ENCODE measurements at regions not wholly inside any gene's neighbourhood (a gene's known extent, or its start where the extent isn't known, plus 50 kb on each side); places are given as distances from the start of the nearest gene placed in this dataset.

GRCh38 chr7:17118412-17118811 is 180.0 kb upstream of the AHR start:
- Histone ChIP-seq H3K4me1 (no peaks in the 10 kb centered on the region), H3K27me3 (no peaks in the 10 kb centered on the region), H3K27ac (no peak overlapping the region), H3K9me3 (no peaks in the 10 kb centered on the region), H3K36me3 (no peaks in the 10 kb centered on the region), H3K4me3 (no peak overlapping the region)
- TF ChIP-seq POLR2A (IDR thresholded peaks at IDR 0.05) (no peak), CTCF (IDR thresholded peaks at IDR 0.05) (no peak), POLR2AphosphoS5 (IDR thresholded peaks at IDR 0.05; ENCODE audit: insufficient read depth in 1 of 2, low read depth in 1 of 2) (no peak)
- no peak for DNase-seq (ENCODE audit: extremely low spot score in 2 of 2)
- intact Hi-C loops (cut with DNase I), result no loop called here

- Histone ChIP-seq H3K4me1 (no peaks in the 10 kb centered on the region), H3K27ac (no peak overlapping the region), H3K27me3 (no peaks in the 10 kb centered on the region), H3K4me3 (no peak overlapping the region), H3K36me3 (no peaks in the 10 kb centered on the region), H3K9me3 (no peaks in the 10 kb centered on the region)
- DNase-seq (ENCODE audit: extremely low spot score in 2 of 2), result no peak
- TF ChIP-seq CTCF (IDR thresholded peaks at IDR 0.05), result no peak
- no peak for TF ChIP-seq POLR2AphosphoS5 (IDR thresholded peaks at IDR 0.05; ENCODE audit: insufficient read depth in 1 of 2, low read depth in 1 of 2)
- TF ChIP-seq POLR2A (IDR thresholded peaks at IDR 0.05), result no peak
- intact Hi-C loops (cut with DNase I), result no loop called here
These were observed 177.7 kb upstream of the AHR start for GRCh38 chr7:17120756-17121155.

GRCh38 chr7:17121671-17122070 is 176.8 kb upstream of the AHR start:
- H3K9me3 ChIP-seq, result no peaks in the 10 kb centered on the region
- no peak for TF ChIP-seq CTCF (IDR thresholded peaks at IDR 0.05)
- intact Hi-C loops (cut with DNase I), result no loop called here

GRCh38 chr7:17123020-17123419 is 175.4 kb upstream of the AHR start:
- TF ChIP-seq CTCF (IDR thresholded peaks at IDR 0.05), result no peak
- TF ChIP-seq POLR2A (IDR thresholded peaks at IDR 0.05), result no peak
- no peak for TF ChIP-seq POLR2AphosphoS5 (IDR thresholded peaks at IDR 0.05; ENCODE audit: insufficient read depth in 1 of 2, low read depth in 1 of 2)
- H3K4me3 ChIP-seq, result no peak overlapping the region

More at GRCh38 chr7:17121671-17122070, 176.8 kb upstream of the AHR start:
- Histone ChIP-seq H3K36me3 (no peaks in the 10 kb centered on the region), H3K4me3 (no peak overlapping the region), H3K4me1 (no peaks in the 10 kb centered on the region), H3K27ac (no peak overlapping the region), H3K27me3 (no peaks in the 10 kb centered on the region)
- DNase-seq (ENCODE audit: extremely low spot score in 2 of 2), result no peak

GRCh38 chr7:17126413-17127268 is 171.8 kb upstream of the AHR start:
- TF ChIP-seq CTCF (IDR thresholded peaks at IDR 0.05) (no peak), POLR2A (IDR thresholded peaks at IDR 0.05) (no peak), POLR2AphosphoS5 (IDR thresholded peaks at IDR 0.05; ENCODE audit: insufficient read depth in 1 of 2, low read depth in 1 of 2) (no peak)
- no peak overlapping the region for H3K4me3 ChIP-seq
- no peaks in the 10 kb centered on the region for H3K4me1 ChIP-seq
- intact Hi-C loops (cut with DNase I), result no loop called here
- H3K27me3 ChIP-seq, result no peaks in the 10 kb centered on the region
- H3K27ac ChIP-seq, result no peak overlapping the region
- H3K9me3 ChIP-seq, result no peaks in the 10 kb centered on the region
- DNase-seq (ENCODE audit: extremely low spot score in 2 of 2), result no peak
- H3K36me3 ChIP-seq, result no peaks in the 10 kb centered on the region

More at GRCh38 chr7:17123020-17123419, 175.4 kb upstream of the AHR start:
- H3K4me1 ChIP-seq, result no peaks in the 10 kb centered on the region
- no peaks in the 10 kb centered on the region for H3K27me3 ChIP-seq
- no peaks in the 10 kb centered on the region for H3K9me3 ChIP-seq
- intact Hi-C loops (cut with DNase I), result no loop called here
- no peaks in the 10 kb centered on the region for H3K36me3 ChIP-seq
- H3K27ac ChIP-seq, result no peak overlapping the region
- no peak for DNase-seq (ENCODE audit: extremely low spot score in 2 of 2)

All from vagina (tissue), 2 donors.